ENCODE measurements at regions not wholly inside any gene's neighbourhood (a gene's known extent, or its start where the extent isn't known, plus 50 kb on each side); places are given as distances from the start of the nearest gene placed in this dataset.

DNA sequence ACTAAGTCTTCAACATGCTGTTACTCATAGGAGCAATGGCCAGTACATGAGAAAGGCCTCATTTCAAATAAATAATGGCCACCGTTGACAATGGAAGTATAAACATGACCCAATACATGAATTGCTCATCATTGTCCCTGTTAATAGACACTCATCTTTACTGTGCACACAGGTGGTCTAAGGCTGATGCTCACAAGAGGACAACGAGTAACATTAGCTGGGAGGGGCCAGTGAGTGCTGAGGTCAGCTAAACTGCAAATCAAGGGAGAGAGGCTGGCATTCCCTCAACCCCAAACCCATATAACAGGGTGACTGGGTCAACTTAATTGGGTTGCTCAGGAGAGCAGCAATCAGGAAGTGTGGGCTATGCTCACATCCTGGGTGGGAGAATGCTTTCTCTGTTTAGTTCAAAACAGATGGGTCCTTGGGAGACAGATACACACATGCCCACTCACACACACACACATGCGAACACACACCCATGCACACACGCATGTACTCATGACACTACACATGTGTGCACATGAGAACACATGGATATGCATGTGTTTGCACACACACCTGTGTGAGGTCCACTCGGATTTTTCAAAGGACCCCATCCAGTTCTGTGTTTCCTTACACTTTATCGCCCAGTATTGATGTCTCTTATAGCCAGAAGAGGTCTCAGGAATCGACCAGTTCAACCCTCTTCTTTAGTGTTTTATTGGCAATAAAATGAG is 172.0 kb downstream of the INHBB start:
- intact Hi-C loops (cut with micrococcal nuclease; ENCODE audit: unreplicated experiment), result no loop called here
- Mint-ChIP-seq H3K4me3 (ENCODE audit: low read depth, unreplicated experiment) (no peak overlapping the region), H3K9me3 (ENCODE audit: low read depth, unreplicated experiment) (no peaks in the 10 kb centered on the region), H3K36me3 (ENCODE audit: insufficient read depth, unreplicated experiment) (no peaks in the 10 kb centered on the region), H3K27me3 (ENCODE audit: unreplicated experiment) (peaks cover 83% of the 10 kb centered on the region), H3K27ac (ENCODE audit: unreplicated experiment) (no peak overlapping the region), H3K4me1 (ENCODE audit: low read depth, unreplicated experiment) (no peaks in the 10 kb centered on the region)
- TF ChIP-seq, protein P1, sequence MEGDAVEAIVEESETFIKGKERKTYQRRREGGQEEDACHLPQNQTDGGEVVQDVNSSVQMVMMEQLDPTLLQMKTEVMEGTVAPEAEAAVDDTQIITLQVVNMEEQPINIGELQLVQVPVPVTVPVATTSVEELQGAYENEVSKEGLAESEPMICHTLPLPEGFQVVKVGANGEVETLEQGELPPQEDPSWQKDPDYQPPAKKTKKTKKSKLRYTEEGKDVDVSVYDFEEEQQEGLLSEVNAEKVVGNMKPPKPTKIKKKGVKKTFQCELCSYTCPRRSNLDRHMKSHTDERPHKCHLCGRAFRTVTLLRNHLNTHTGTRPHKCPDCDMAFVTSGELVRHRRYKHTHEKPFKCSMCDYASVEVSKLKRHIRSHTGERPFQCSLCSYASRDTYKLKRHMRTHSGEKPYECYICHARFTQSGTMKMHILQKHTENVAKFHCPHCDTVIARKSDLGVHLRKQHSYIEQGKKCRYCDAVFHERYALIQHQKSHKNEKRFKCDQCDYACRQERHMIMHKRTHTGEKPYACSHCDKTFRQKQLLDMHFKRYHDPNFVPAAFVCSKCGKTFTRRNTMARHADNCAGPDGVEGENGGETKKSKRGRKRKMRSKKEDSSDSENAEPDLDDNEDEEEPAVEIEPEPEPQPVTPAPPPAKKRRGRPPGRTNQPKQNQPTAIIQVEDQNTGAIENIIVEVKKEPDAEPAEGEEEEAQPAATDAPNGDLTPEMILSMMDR (IDR thresholded peaks at IDR 0.05; ENCODE audit: unreplicated experiment), result no peak
- CTCF ChIA-PET, result no interaction called here
- no peak for DNase-seq
- no TSS peak for BruUV-seq (replicated peaks)

DNA sequence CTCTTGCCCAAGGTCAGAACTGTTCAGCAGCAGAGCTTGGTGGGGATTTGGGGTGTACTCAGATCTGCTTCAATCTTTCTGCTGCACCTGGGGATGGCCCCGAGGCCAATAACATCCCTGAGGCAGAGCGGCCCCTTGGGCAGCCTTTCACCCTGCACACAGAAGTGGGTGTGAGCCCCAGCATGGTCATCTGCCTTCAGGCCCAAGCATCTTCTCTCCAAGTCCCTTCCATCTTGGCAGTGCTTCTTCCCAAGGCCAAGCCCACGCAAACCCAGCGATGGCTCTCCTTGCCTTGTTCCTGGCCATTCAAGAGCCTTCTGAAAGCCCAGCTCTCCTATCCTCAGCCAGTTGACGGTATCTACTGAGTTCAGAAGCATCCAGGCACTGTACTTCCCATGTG is 172.9 kb downstream of the INHBB start:
- peaks cover 91% of the 10 kb centered on the region for H3K27me3 Mint-ChIP-seq (ENCODE audit: unreplicated experiment)
- BruUV-seq (replicated peaks), result no TSS peak
- intact Hi-C loops (cut with micrococcal nuclease; ENCODE audit: unreplicated experiment), result no loop called here
- H3K27ac Mint-ChIP-seq (ENCODE audit: unreplicated experiment), result no peak overlapping the region
- CTCF ChIA-PET, result no interaction called here
- TF ChIP-seq, protein P1 (IDR thresholded peaks at IDR 0.05; ENCODE audit: unreplicated experiment), result no peak
- H3K9me3 Mint-ChIP-seq (ENCODE audit: low read depth, unreplicated experiment), result no peaks in the 10 kb centered on the region
- no peak overlapping the region for H3K4me3 Mint-ChIP-seq (ENCODE audit: low read depth, unreplicated experiment)
- no peak for DNase-seq
- no peaks in the 10 kb centered on the region for H3K4me1 Mint-ChIP-seq (ENCODE audit: low read depth, unreplicated experiment)
- no peaks in the 10 kb centered on the region for H3K36me3 Mint-ChIP-seq (ENCODE audit: insufficient read depth, unreplicated experiment)

DNA sequence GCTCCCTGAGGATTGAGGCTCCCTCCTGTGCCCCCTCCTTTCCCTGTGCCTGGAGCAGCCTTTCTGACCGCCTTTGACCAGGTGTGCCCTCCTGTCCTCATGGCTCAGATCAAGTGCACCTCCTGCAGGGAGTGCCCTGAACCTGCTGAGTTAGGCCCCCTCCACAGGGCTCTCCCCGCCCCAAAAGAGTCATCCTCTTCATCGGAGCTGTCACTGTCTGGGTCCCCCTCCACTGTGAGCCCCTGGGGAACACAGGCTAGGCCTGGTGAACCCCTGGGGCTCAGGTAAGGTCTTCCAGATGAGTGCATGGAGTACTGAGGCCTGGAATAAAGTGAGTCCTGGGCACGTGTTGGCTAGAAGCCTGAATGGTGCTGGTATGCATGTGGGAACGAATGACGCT is 173.5 kb downstream of the INHBB start:
- DNase-seq, result no peak
- CTCF ChIA-PET, result no interaction called here
- BruUV-seq (replicated peaks), result no TSS peak
- TF ChIP-seq, protein P1 (IDR thresholded peaks at IDR 0.05; ENCODE audit: unreplicated experiment), result no peak
- H3K4me1 Mint-ChIP-seq (ENCODE audit: low read depth, unreplicated experiment), result no peaks in the 10 kb centered on the region
- intact Hi-C loops (cut with micrococcal nuclease; ENCODE audit: unreplicated experiment), result no loop called here
- no peaks in the 10 kb centered on the region for H3K36me3 Mint-ChIP-seq (ENCODE audit: insufficient read depth, unreplicated experiment)
- no peaks in the 10 kb centered on the region for H3K9me3 Mint-ChIP-seq (ENCODE audit: low read depth, unreplicated experiment)
- no peak overlapping the region for H3K27ac Mint-ChIP-seq (ENCODE audit: unreplicated experiment)
- no peak overlapping the region for H3K4me3 Mint-ChIP-seq (ENCODE audit: low read depth, unreplicated experiment)
- H3K27me3 Mint-ChIP-seq (ENCODE audit: unreplicated experiment), result peaks cover 91% of the 10 kb centered on the region

DNA sequence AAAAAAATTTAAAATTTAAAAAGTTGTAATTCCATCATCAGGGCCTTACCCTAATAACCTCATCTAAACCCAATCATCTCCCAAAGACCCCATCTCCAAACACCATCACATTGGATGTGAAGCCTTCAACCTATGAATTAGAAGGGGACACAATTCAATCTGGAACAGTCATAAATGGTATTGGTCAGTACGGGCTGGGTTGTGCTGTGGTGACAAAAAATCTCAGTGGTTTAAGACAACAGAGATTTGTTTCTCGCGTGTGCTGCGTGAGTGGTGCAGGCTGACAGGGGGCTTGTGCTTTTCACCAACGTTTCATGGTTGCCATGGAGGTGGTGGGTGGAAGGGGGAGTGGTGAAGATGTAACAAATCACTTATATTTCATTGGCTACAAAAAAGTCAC is 174.5 kb downstream of the INHBB start:
- no peaks in the 10 kb centered on the region for H3K9me3 Mint-ChIP-seq (ENCODE audit: low read depth, unreplicated experiment)
- H3K27ac Mint-ChIP-seq (ENCODE audit: unreplicated experiment), result no peak overlapping the region
- BruUV-seq (replicated peaks), result no TSS peak
- no peak for DNase-seq
- no peak overlapping the region for H3K4me3 Mint-ChIP-seq (ENCODE audit: low read depth, unreplicated experiment)
- CTCF ChIA-PET, result interaction anchor here (0.7 to 0.9 kb wide), 2 partner anchors 12 to 1606 kb away, joined by 3 read pairs; no protein-coding TSS in a partner anchor
- TF ChIP-seq, protein P1 (IDR thresholded peaks at IDR 0.05; ENCODE audit: unreplicated experiment), result no peak
- H3K36me3 Mint-ChIP-seq (ENCODE audit: insufficient read depth, unreplicated experiment), result no peaks in the 10 kb centered on the region
- intact Hi-C loops (cut with micrococcal nuclease; ENCODE audit: unreplicated experiment), result loop anchor here (2.0 kb wide), 1 partner anchor 20 kb away; no protein-coding TSS in a partner anchor
- H3K4me1 Mint-ChIP-seq (ENCODE audit: low read depth, unreplicated experiment), result peaks cover 9% of the 10 kb centered on the region
- peaks cover 91% of the 10 kb centered on the region for H3K27me3 Mint-ChIP-seq (ENCODE audit: unreplicated experiment)

Measured in Calu3 (cell line).